ENCODE measurements at regions not wholly inside any gene's neighbourhood (a gene's known extent, or its start where the extent isn't known, plus 50 kb on each side); places are given as distances from the start of the nearest gene placed in this dataset.

DNA sequence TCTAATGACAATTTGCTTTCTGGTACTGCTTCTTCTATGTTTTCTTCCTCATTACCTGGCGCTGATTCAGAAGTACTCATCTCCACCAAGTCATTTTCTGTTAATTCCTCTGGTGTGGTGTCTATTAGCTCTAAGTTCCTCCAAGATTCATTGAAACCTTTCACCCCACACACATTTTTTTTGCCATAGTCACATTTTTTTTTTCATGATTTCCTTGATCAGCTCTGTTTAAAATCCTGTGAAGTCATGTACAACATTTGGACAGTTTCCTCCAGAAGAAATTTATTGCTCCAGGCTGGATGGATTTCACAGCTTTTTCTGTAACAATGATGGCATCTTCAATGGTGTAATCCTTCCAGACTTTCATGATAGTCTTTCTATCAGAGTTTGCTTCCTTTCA, 243.2 kb upstream of the VEPH1 start:
- no peak for DNase-seq (ENCODE audit: low read depth, low spot score)
- Histone ChIP-seq H3K4me3 (ENCODE audit: low read depth, low read length) (no peak overlapping the region), H3K27ac (ENCODE audit: low read depth, low read length) (no peak overlapping the region), H3K27me3 (ENCODE audit: control insufficient read depth, insufficient read depth, low read length) (no peaks in the 10 kb centered on the region), H3K9me3 (ENCODE audit: control insufficient read depth, insufficient read depth, low read length) (no peaks in the 10 kb centered on the region)
- POLR2A ChIA-PET: no interaction called here
- TF ChIP-seq, protein P1, sequence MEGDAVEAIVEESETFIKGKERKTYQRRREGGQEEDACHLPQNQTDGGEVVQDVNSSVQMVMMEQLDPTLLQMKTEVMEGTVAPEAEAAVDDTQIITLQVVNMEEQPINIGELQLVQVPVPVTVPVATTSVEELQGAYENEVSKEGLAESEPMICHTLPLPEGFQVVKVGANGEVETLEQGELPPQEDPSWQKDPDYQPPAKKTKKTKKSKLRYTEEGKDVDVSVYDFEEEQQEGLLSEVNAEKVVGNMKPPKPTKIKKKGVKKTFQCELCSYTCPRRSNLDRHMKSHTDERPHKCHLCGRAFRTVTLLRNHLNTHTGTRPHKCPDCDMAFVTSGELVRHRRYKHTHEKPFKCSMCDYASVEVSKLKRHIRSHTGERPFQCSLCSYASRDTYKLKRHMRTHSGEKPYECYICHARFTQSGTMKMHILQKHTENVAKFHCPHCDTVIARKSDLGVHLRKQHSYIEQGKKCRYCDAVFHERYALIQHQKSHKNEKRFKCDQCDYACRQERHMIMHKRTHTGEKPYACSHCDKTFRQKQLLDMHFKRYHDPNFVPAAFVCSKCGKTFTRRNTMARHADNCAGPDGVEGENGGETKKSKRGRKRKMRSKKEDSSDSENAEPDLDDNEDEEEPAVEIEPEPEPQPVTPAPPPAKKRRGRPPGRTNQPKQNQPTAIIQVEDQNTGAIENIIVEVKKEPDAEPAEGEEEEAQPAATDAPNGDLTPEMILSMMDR (IDR thresholded peaks at IDR 0.05; ENCODE audit: low read depth, low read length): no peak
- CTCF ChIA-PET: interaction anchor here (0.5 kb wide), 1 partner anchor 30 kb away, joined by 3 read pairs; no protein-coding TSS in a partner anchor

DNA sequence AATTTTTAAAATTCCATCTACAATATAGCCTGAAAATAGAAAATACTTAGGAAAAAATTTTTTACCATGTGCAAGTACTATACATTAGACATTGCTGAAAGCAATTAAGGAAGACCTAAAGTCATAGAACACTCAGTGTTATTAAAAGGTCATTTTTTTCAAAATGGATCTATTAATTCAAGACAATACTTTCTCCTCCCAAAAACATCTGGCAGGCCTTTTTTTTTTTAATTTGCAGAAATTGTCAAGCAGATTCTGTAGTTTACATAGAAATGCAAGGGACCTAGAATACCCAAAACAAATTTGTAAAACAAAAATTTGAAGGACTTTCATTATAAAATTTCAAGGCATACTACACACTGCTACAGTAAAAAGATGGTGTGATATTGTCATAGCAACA, 238.4 kb upstream of the VEPH1 start:
- no peak for DNase-seq (ENCODE audit: low read depth, low spot score)
- H3K27me3 ChIP-seq (ENCODE audit: control insufficient read depth, insufficient read depth, low read length): no peaks in the 10 kb centered on the region
- ChIA-PET POLR2A (no interaction called here), CTCF (no interaction called here)
- no peak overlapping the region for H3K4me3 ChIP-seq (ENCODE audit: low read depth, low read length)
- H3K9me3 ChIP-seq (ENCODE audit: control insufficient read depth, insufficient read depth, low read length): no peaks in the 10 kb centered on the region
- H3K27ac ChIP-seq (ENCODE audit: low read depth, low read length): no peak overlapping the region
- TF ChIP-seq, protein P1 (IDR thresholded peaks at IDR 0.05; ENCODE audit: low read depth, low read length): no peak

DNA sequence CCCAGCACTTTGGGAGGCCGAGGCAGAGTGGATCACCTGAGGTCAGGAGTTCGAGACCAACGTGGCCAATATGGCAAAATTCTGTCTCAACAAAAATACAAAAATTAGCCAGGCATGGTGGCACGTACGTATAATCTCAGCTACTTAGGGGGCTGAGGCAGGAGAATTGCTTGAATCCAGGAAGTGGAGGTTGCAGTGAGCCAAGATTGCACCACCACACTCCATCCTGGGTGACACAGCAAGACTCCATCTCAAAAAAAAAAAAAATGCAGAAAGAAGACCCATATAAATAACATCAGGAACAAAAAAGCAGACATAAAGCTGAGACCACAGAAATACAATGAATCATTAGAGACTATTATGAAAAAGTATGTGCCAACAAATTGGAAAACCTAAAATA, 235.2 kb upstream of the VEPH1 start:
- no peak overlapping the region for H3K4me3 ChIP-seq (ENCODE audit: low read depth, low read length)
- no peaks in the 10 kb centered on the region for H3K27me3 ChIP-seq (ENCODE audit: control insufficient read depth, insufficient read depth, low read length)
- no peak for DNase-seq (ENCODE audit: low read depth, low spot score)
- TF ChIP-seq, protein P1 (IDR thresholded peaks at IDR 0.05; ENCODE audit: low read depth, low read length): no peak
- no peaks in the 10 kb centered on the region for H3K9me3 ChIP-seq (ENCODE audit: control insufficient read depth, insufficient read depth, low read length)
- no peak overlapping the region for H3K27ac ChIP-seq (ENCODE audit: low read depth, low read length)
- POLR2A ChIA-PET: no interaction called here
- CTCF ChIA-PET: interaction anchor here (0.6 kb wide), 1 partner anchor 206 kb away, joined by 3 read pairs; no protein-coding TSS in a partner anchor

DNA sequence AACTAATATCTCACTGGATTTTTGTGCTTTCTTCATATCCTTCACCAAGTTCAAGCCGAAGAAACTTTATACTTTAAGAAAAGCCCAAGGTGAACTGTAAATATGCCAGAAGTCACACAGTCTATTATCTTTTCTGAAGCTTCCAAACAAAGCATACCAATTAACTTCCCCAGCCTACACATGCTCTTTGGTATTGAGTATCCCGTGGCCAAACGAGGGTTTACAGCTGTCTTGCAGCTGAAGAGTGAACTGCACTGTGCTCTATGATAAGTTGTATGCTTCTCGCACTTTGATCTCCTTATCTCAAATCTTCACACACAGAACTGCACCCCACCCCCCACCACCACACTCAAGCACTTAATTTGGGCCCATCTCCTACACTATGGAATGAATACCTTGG, 215.6 kb upstream of the VEPH1 start:
- Histone ChIP-seq H3K27ac (ENCODE audit: low read depth, low read length) (no peak overlapping the region), H3K9me3 (ENCODE audit: control insufficient read depth, insufficient read depth, low read length) (no peaks in the 10 kb centered on the region), H3K27me3 (ENCODE audit: control insufficient read depth, insufficient read depth, low read length) (peaks cover 2% of the 10 kb centered on the region), H3K4me3 (ENCODE audit: low read depth, low read length) (no peak overlapping the region)
- DNase-seq (ENCODE audit: low read depth, low spot score): no peak
- POLR2A ChIA-PET: no interaction called here
- CTCF ChIA-PET: no interaction called here
- TF ChIP-seq, protein P1 (IDR thresholded peaks at IDR 0.05; ENCODE audit: low read depth, low read length): no peak

DNA sequence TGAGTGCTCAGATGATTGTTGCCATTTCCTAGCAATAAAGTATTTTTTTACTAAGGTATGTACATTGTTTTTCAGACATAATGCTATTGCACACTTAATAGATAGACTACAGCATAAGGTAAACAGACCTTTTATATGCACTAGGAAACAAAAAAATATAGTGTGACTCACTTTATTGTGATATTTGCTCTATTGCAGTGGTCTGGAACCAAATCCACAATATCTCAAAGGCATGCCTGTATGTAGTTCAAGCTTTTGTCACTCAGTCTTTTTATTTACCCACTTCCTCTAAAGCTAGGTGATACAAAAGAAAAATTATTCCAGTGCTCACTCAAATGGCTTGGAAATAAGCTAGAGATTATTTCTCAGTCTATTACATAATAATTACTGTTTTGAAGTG, 209.9 kb upstream of the VEPH1 start:
- TF ChIP-seq, protein P1 (IDR thresholded peaks at IDR 0.05; ENCODE audit: low read depth, low read length): no peak
- H3K9me3 ChIP-seq (ENCODE audit: control insufficient read depth, insufficient read depth, low read length): no peaks in the 10 kb centered on the region
- ChIA-PET CTCF (no interaction called here), POLR2A (no interaction called here)
- no peak for DNase-seq (ENCODE audit: low read depth, low spot score)
- peaks cover 2% of the 10 kb centered on the region for H3K27me3 ChIP-seq (ENCODE audit: control insufficient read depth, insufficient read depth, low read length)
- H3K27ac ChIP-seq (ENCODE audit: low read depth, low read length): no peak overlapping the region
- H3K4me3 ChIP-seq (ENCODE audit: low read depth, low read length): no peak overlapping the region

Measured in AG04450 (cell line).